Osteoblast (primary cell): ENCODE measurements at regions not wholly inside any gene's neighbourhood (a gene's known extent, or its start where the extent isn't known, plus 50 kb on each side); places are given as distances from the start of the nearest gene placed in this dataset.

ENCODE experiments used
- DNase-seq: peaks from one replicate; pipeline ENCODE4 v3.0.0; 2011; ENCODE audit warnings: low spot score, mixed read lengths; ENCODE audit not compliant: insufficient read length; ENCODE audit errors: missing footprints
- H2AFZ ChIP-seq: 2 replicates; pipeline ENCODE4 v1.6.0; 2011; ENCODE audit warnings: mild to moderate bottlenecking, low read length
- H3K27ac ChIP-seq: 2 replicates; pipeline ENCODE4 v1.5.1; 2011; ENCODE audit warnings: mild to moderate bottlenecking, low read depth, low read length, moderate library complexity
- H3K27me3 ChIP-seq: 2 replicates; pipeline ENCODE4 v1.6.0; 2012; ENCODE audit warnings: mild to moderate bottlenecking, control low read depth, inconsistent platforms, low read length, moderate library complexity; ENCODE audit not compliant: insufficient read depth
- H3K36me3 ChIP-seq: 2 replicates; pipeline ENCODE4 v1.5.1; 2011; ENCODE audit warnings: mild to moderate bottlenecking, low read length, control low read depth, moderate library complexity; ENCODE audit not compliant: insufficient read depth
- H3K4me1 ChIP-seq: 2 replicates; pipeline ENCODE4 v1.5.1; 2011; ENCODE audit warnings: mild to moderate bottlenecking, low read length, control low read depth, moderate library complexity; ENCODE audit not compliant: insufficient read depth
- H3K4me2 ChIP-seq: 2 replicates; pipeline ENCODE4 v1.6.0; 2011; ENCODE audit warnings: mild to moderate bottlenecking, low read length; ENCODE audit not compliant: insufficient read depth
- H3K4me3 ChIP-seq: fragments of 200-600 bp; sonication (generic); 3 replicates; pipeline ENCODE4 v1.5.1; 2012; ENCODE audit warnings: mild to moderate bottlenecking, low read length, inconsistent platforms; ENCODE audit not compliant: insufficient read depth
- H3K79me2 ChIP-seq: 2 replicates; pipeline ENCODE4 v1.6.0; 2012; ENCODE audit warnings: mild to moderate bottlenecking, low read length, control low read depth, inconsistent platforms; ENCODE audit not compliant: insufficient read depth
- H3K9me3 ChIP-seq: 2 replicates; pipeline ENCODE4 v1.5.1; 2011; ENCODE audit warnings: low read depth, low read length, control low read depth
- H4K20me1 ChIP-seq: 2 replicates; pipeline ENCODE4 v1.6.0; 2012; ENCODE audit warnings: mild to moderate bottlenecking, low read length, control low read depth; ENCODE audit not compliant: insufficient read depth
- TF ChIP-seq, protein P1 (sequence below): IDR thresholded peaks from 2 replicates; pipeline ENCODE4 v1.5.1; 2011; ENCODE audit warnings: mild to moderate bottlenecking, low read depth, low read length, moderate library complexity; ENCODE audit errors: extremely low read depth

DNA sequence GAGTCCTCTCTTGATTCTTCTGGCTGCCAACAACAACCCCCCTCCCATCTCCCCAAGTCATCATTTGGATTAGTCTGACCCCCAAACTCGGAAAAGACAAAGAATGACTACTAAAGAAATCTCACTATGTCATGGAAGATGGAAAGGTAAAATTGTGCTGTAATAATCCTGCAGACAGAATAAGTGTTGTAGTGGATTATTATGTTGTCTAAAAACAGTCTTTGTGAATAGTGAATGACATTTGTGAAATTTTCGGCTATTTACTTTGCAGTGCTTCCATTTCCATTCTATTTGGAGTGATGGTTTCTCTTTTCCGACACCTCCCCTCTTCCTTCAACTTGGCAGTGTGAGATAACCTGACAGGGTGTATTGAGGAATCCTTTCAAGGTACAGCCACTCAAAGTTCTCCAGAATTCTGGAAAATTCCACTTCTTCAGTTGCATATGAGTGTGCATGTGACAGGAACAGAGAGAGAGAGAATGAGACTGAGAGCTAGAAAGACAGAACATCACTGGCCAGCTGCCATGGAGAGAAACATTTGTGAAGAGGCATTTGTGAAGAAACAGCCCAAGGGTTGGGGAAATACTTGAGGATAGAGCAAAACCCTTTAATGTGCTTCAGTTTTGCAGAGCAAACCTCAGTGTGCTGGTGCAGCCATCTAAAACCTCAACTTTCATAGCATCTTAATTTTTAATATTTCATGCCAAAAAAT is 141.9 kb upstream of the DLX2 start:
- DNase-seq: no peak
- Histone ChIP-seq H3K36me3 (no peaks in the 10 kb centered on the region), H3K27ac (no peak overlapping the region), H3K4me3 (no peak overlapping the region), H3K79me2 (no peaks in the 10 kb centered on the region), H3K4me2 (no peak overlapping the region), H3K9me3 (no peaks in the 10 kb centered on the region), H3K4me1 (peaks cover 9% of the 10 kb centered on the region), H2AFZ (no peak overlapping the region), H4K20me1 (no peaks in the 10 kb centered on the region), H3K27me3 (no peaks in the 10 kb centered on the region)
- TF ChIP-seq, protein P1, sequence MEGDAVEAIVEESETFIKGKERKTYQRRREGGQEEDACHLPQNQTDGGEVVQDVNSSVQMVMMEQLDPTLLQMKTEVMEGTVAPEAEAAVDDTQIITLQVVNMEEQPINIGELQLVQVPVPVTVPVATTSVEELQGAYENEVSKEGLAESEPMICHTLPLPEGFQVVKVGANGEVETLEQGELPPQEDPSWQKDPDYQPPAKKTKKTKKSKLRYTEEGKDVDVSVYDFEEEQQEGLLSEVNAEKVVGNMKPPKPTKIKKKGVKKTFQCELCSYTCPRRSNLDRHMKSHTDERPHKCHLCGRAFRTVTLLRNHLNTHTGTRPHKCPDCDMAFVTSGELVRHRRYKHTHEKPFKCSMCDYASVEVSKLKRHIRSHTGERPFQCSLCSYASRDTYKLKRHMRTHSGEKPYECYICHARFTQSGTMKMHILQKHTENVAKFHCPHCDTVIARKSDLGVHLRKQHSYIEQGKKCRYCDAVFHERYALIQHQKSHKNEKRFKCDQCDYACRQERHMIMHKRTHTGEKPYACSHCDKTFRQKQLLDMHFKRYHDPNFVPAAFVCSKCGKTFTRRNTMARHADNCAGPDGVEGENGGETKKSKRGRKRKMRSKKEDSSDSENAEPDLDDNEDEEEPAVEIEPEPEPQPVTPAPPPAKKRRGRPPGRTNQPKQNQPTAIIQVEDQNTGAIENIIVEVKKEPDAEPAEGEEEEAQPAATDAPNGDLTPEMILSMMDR: no peak

DNA sequence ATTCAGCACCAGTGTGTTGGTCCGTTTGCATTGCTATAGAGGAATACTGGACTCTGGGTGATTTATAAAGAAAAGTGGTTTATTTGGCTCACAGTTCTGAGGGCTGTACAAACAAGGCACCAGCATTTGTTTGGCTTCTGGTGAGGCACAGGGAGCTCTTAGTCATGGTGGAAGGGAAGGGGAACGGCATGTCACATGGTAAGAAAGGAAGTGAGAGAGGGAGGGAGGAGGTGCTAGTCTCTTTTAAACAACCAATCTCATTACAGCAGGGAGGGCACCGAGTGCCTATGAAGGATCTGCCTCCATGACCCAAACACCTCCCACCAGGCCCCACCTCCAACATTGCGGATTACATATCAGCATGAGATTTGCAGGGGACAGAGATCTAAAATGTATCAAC is 143.9 kb upstream of the DLX2 start:
- H3K4me1 ChIP-seq: peaks cover 28% of the 10 kb centered on the region
- no peak overlapping the region for H3K4me3 ChIP-seq
- no peaks in the 10 kb centered on the region for H3K79me2 ChIP-seq
- TF ChIP-seq, protein P1: no peak
- H3K27me3 ChIP-seq: no peaks in the 10 kb centered on the region
- no peaks in the 10 kb centered on the region for H3K36me3 ChIP-seq
- H3K4me2 ChIP-seq: no peak overlapping the region
- H2AFZ ChIP-seq: peak overlapping the region; percentile 4
- H3K27ac ChIP-seq: no peak overlapping the region
- no peaks in the 10 kb centered on the region for H4K20me1 ChIP-seq
- no peak for DNase-seq
- H3K9me3 ChIP-seq: no peaks in the 10 kb centered on the region

DNA sequence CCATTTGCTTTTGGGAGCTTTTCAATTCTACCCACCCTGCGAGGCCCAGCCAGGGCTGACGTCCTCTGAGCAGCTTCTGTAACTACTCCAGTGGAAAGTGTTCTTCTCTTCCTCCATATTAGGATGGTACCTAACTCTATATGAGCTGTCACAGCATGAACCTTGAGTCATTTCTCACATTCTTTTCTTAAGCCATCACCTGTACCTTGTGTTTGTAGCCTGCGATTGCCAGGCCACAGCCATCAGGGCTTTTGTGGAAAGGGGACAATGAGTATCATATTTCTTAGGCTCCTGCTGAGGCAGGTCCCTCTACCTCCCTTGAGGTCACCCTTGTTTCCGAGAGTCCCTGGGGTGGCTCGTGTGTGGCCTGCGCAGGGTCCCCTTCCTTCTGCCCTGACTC is 144.5 kb upstream of the DLX2 start:
- H3K4me3 ChIP-seq: no peak overlapping the region
- no peaks in the 10 kb centered on the region for H3K9me3 ChIP-seq
- H3K4me1 ChIP-seq: peaks cover 33% of the 10 kb centered on the region
- no peaks in the 10 kb centered on the region for H3K79me2 ChIP-seq
- no peak overlapping the region for H3K27ac ChIP-seq
- no peaks in the 10 kb centered on the region for H3K36me3 ChIP-seq
- H3K27me3 ChIP-seq: no peaks in the 10 kb centered on the region
- DNase-seq: no peak
- no peak overlapping the region for H3K4me2 ChIP-seq
- TF ChIP-seq, protein P1: no peak
- H2AFZ ChIP-seq: no peak overlapping the region
- H4K20me1 ChIP-seq: no peaks in the 10 kb centered on the region

DNA sequence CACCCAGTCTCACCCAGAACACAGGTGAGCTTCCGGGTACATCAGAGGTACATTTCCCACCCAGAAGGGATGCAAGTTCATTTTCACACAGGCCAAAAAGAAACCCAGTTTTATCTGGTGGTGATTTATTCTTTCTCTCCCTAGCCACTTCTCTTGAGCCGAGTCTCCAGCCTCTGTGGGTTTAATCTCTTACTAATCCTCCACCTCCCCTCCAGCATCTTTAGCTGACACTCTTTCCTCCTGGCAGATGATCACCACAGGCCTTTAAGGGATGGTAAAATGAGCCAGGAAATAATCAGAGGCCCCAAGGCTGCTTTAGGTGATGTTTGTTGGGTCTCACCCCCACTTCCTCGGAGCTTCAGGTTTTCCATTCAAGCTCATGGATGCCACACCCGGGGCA is 145.7 kb upstream of the DLX2 start:
- Histone ChIP-seq H2AFZ (peak overlapping the region; percentile 26), H4K20me1 (no peaks in the 10 kb centered on the region), H3K79me2 (no peaks in the 10 kb centered on the region), H3K4me1 (peaks cover 43% of the 10 kb centered on the region), H3K4me3 (no peak overlapping the region), H3K4me2 (no peak overlapping the region), H3K27me3 (no peaks in the 10 kb centered on the region), H3K27ac (no peak overlapping the region), H3K36me3 (no peaks in the 10 kb centered on the region), H3K9me3 (no peaks in the 10 kb centered on the region)
- TF ChIP-seq, protein P1: no peak
- no peak for DNase-seq
